Mesothelial cell of epicardium (in vitro differentiated cells): ENCODE measurements at regions not wholly inside any gene's neighbourhood (a gene's known extent, or its start where the extent isn't known, plus 50 kb on each side); places are given as distances from the start of the nearest gene placed in this dataset.

Experiments
- DNase-seq, 2 experiments: peaks; one replicate each; pipeline ENCODE4 v3.0.0; 2021; ENCODE audit warnings: low spot score in 2 of 2; ENCODE audit not compliant: unreplicated experiment in 2 of 2
- H3K27ac Mint-ChIP-seq: 2 replicates; pipeline ENCODE4 v1.8.0; 2021; ENCODE audit warnings: mixed read lengths
- H3K27me3 Mint-ChIP-seq: 2 replicates; pipeline ENCODE4 v1.8.0; 2021; ENCODE audit warnings: low read depth, mixed read lengths
- H3K36me3 Mint-ChIP-seq: 2 replicates; pipeline ENCODE4 v1.8.0; 2021; ENCODE audit warnings: mixed read lengths
- H3K4me1 Mint-ChIP-seq: 2 replicates; pipeline ENCODE4 v1.8.0; 2021; ENCODE audit warnings: mixed read lengths
- H3K4me3 Mint-ChIP-seq: 2 replicates; pipeline ENCODE4 v1.8.0; 2021; ENCODE audit warnings: mild to moderate bottlenecking, moderate library complexity, mixed read lengths
- H3K9me3 Mint-ChIP-seq: 2 replicates; pipeline ENCODE4 v1.8.0; 2021; ENCODE audit warnings: mixed read lengths
- TF ChIP-seq, protein P1 (sequence below): fragments of 200-600 bp; sonication (generic); IDR thresholded peaks from one replicate; pipeline ENCODE4 v1.5.0; 2021; ENCODE audit warnings: antibody characterized with exemption; ENCODE audit not compliant: unreplicated experiment

DNA sequence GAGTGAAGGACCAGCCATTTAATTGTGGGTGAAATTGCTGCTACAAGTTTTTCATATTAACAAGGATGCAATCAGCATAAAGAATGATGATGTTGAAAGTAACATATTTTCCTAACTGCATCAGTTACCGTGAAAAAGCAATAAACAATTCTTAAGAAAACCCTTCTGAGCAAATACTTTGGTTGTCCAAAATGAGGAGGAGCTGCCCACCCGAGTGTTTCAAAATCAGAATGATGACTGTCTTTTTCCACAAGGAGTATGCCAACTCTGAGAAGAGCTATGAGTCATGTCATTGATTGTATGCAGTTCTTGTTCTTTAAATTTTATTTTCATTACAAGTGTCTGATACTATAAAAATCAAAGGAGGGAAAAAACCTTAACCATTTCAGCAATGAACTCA, 470.5 kb downstream of the COL12A1 start:
- H3K36me3 Mint-ChIP-seq: no peaks in the 10 kb centered on the region
- no peak overlapping the region for H3K4me3 Mint-ChIP-seq
- peaks cover 14% of the 10 kb centered on the region for H3K9me3 Mint-ChIP-seq
- H3K27ac Mint-ChIP-seq: no peak overlapping the region
- TF ChIP-seq, protein P1, sequence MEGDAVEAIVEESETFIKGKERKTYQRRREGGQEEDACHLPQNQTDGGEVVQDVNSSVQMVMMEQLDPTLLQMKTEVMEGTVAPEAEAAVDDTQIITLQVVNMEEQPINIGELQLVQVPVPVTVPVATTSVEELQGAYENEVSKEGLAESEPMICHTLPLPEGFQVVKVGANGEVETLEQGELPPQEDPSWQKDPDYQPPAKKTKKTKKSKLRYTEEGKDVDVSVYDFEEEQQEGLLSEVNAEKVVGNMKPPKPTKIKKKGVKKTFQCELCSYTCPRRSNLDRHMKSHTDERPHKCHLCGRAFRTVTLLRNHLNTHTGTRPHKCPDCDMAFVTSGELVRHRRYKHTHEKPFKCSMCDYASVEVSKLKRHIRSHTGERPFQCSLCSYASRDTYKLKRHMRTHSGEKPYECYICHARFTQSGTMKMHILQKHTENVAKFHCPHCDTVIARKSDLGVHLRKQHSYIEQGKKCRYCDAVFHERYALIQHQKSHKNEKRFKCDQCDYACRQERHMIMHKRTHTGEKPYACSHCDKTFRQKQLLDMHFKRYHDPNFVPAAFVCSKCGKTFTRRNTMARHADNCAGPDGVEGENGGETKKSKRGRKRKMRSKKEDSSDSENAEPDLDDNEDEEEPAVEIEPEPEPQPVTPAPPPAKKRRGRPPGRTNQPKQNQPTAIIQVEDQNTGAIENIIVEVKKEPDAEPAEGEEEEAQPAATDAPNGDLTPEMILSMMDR: no peak
- peaks cover 3% of the 10 kb centered on the region for H3K27me3 Mint-ChIP-seq
- H3K4me1 Mint-ChIP-seq: no peaks in the 10 kb centered on the region
- DNase-seq: no peak

DNA sequence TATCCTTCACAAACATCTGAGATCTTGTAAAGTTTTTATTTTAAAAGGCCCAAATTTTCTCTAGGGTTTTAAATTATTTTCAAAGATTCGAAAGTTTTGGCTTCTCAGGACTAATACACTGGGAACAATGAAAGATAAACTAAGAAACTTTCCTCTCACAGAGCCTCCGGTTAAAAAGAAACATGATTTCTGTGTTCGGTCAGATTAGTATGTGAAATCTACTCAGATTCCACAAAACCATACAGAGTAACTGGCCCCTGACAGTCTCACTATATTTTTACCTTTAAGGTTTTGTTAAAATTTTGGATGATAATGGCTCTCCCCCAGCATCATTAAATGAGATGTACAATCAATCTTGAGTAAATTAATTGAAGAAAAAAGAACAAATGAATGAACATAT, 471.0 kb downstream of the COL12A1 start:
- Mint-ChIP-seq H3K4me1 (no peaks in the 10 kb centered on the region), H3K4me3 (no peak overlapping the region), H3K27ac (no peak overlapping the region), H3K36me3 (no peaks in the 10 kb centered on the region), H3K27me3 (peaks cover 1% of the 10 kb centered on the region), H3K9me3 (peaks cover 14% of the 10 kb centered on the region)
- TF ChIP-seq, protein P1: no peak
- no peak for DNase-seq

DNA sequence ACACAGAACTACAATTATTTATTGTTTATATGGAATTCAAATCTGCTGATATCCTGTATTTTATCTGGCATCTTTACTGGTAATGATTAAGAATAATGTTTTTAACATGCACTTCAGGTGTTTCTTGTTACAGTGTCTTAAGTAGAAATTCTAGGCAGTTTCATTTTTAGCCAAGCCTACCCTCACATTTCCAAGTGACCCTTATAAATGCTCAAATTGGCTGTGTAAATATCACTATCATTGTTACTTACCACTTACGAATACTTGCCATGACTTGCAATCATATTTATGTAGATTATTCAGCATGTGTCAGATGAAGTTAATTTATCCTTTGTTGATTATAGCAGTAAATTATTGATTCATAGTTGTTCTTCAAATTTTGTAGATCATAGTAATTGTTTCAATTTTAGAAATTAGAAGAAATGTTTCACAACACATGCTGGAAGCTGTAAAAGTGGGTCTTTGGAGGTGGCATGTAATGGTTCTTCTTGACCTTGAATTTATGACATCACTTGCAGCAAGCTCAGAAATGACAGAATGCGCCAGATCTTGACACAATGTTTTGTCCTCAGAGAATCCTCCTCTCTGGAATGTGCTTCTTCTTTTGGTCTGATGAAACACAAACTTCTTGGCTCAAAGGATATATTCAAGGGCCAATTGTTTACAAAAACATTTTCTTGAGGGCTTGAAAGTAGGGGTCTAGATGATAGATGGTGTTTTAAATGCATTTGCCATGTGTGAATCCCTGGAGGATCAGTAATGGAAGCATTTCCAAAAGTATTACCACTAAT, 471.8 kb downstream of the COL12A1 start:
- Mint-ChIP-seq H3K27ac (no peak overlapping the region), H3K27me3 (peaks cover 1% of the 10 kb centered on the region), H3K36me3 (no peaks in the 10 kb centered on the region), H3K4me1 (no peaks in the 10 kb centered on the region), H3K9me3 (peaks cover 14% of the 10 kb centered on the region), H3K4me3 (no peak overlapping the region)
- TF ChIP-seq, protein P1: no peak
- DNase-seq: no peak

DNA sequence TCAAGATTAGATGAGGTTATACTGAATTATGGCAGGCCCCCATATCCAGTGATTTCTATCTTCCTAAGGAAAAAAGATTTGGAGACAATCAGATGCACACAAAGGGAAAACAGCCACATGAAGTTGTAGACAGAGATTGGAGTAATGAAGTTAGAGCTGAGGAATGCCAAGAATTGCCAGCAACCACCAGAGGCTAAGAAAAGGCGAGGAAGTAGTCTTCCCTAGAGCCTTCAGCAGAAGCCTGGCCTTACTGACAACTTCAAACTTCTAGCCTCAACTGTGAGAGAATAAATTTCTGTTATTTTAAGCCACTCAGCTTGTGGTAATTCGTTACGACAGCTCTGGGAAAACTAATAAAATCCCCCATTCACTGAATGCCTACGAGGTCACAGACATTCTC, 473.9 kb downstream of the COL12A1 start:
- no peak overlapping the region for H3K4me3 Mint-ChIP-seq
- H3K9me3 Mint-ChIP-seq: peaks cover 11% of the 10 kb centered on the region
- TF ChIP-seq, protein P1: no peak
- peaks cover under 1% of the 10 kb centered on the region for H3K27me3 Mint-ChIP-seq
- H3K4me1 Mint-ChIP-seq: no peaks in the 10 kb centered on the region
- H3K36me3 Mint-ChIP-seq: no peaks in the 10 kb centered on the region
- no peak for DNase-seq
- no peak overlapping the region for H3K27ac Mint-ChIP-seq

DNA sequence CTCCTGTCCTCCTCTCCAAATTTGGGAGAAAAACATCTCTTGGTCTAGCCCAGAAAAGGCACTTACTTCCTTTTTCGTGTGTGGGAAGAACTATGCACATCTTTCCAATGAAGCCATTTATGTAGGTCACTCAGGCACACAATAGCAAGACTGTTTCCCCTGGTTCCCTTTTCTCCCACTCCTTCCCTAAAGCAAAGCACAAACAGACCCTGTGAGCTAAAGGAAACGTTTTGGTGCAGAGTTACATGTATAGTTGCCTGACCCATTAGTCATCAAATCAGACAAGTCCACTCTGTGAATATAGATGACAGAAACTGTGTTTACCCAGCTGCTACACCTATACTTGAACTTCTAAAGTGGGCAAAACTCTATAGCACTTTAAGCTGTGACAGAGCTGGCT, 474.6 kb downstream of the COL12A1 start:
- TF ChIP-seq, protein P1: no peak
- Mint-ChIP-seq H3K27me3 (no peaks in the 10 kb centered on the region), H3K36me3 (no peaks in the 10 kb centered on the region), H3K27ac (no peak overlapping the region), H3K9me3 (peaks cover 4% of the 10 kb centered on the region), H3K4me1 (no peaks in the 10 kb centered on the region), H3K4me3 (no peak overlapping the region)
- DNase-seq: no peak
